PC-3 (cell line): ENCODE measurements at regions not wholly inside any gene's neighbourhood (a gene's known extent, or its start where the extent isn't known, plus 50 kb on each side); places are given as distances from the start of the nearest gene placed in this dataset.

Experiments used
- CTCF ChIP-seq: fragments of 300-600 bp; sonication (generic); conservative IDR thresholded peaks from 2 replicates; pipeline ENCODE4 v1.5.1; 2017; ENCODE audit warnings: antibody characterized with exemption, low read depth, mild to moderate bottlenecking, low read length
- EZH2 ChIP-seq: fragments of 300-600 bp; sonication (generic); IDR thresholded peaks from one replicate; pipeline ENCODE4 v1.6.1; 2017; ENCODE audit warnings: antibody characterized with exemption, mild to moderate bottlenecking, low read length; ENCODE audit not compliant: unreplicated experiment

- TF ChIP-seq CTCF = no peak
- TF ChIP-seq EZH2 = no peak
These were observed 247.3 kb downstream of the PSAT1 start for GRCh38 chr9:78544230-78544629.
